H1 (cell line): ENCODE measurements at regions not wholly inside any gene's neighbourhood (a gene's known extent, or its start where the extent isn't known, plus 50 kb on each side); places are given as distances from the start of the nearest gene placed in this dataset.

ENCODE experiments used
- CTCF ChIA-PET: fragments of 300-600 bp; sonication (Branson Sonifier 250); formaldehyde crosslinking; loops from one replicate; lab custom pipeline; 2021; ENCODE audit not compliant: partially characterized antibody; lab: Charles Lee
- POLR2A ChIA-PET: fragments of 300-600 bp; sonication (Branson Sonifier 250); formaldehyde crosslinking; loops from one replicate; lab custom pipeline; 2021; ENCODE audit warnings: inconsistent platforms; ENCODE audit not compliant: partially characterized antibody; lab: Charles Lee
- DNase-seq, 2 experiments: peaks; one replicate each; pipeline versions ENCODE4 v3.0.0 to v3.0.0-alpha.2; 2010 to 2022; ENCODE audit warnings: low spot score in 2 of 2, low read depth in 1 of 2, mixed read lengths in 1 of 2
- FAIRE-seq: peaks from 2 replicates; lab custom pipeline; 2011; peaks lifted over from hg19 to GRCh38; lab: Jason Lieb, UNC
- H2AFZ ChIP-seq: 2 replicates; pipeline ENCODE4 v1.8.1; 2012; ENCODE audit warnings: low read length, inconsistent platforms
- H2AK5ac ChIP-seq: 2 replicates; pipeline ENCODE4 v1.6.1; 2013; ENCODE audit warnings: low read depth, low read length
- H2BK120ac ChIP-seq: replicated peaks from 2 replicates; pipeline ENCODE3; 2013; ENCODE audit warnings: low read depth, low read length, inconsistent platforms
- H2BK12ac ChIP-seq: 2 replicates; pipeline ENCODE4 v1.6.1; 2013; ENCODE audit warnings: low read depth, low read length
- H2BK15ac ChIP-seq: 2 replicates; pipeline ENCODE4 v1.6.1; 2013; ENCODE audit warnings: low read length
- H2BK20ac ChIP-seq: 2 replicates; pipeline ENCODE4 v1.6.1; 2013; ENCODE audit warnings: low read length
- H2BK5ac ChIP-seq: 2 replicates; pipeline ENCODE4 v1.6.1; 2013; ENCODE audit warnings: low read depth, low read length
- H3K14ac ChIP-seq: 2 replicates; pipeline ENCODE4 v1.6.1; 2013; ENCODE audit warnings: inconsistent platforms; ENCODE audit not compliant: insufficient read length
- H3K18ac ChIP-seq: 2 replicates; pipeline ENCODE4 v1.6.1; 2013; ENCODE audit warnings: low read length; ENCODE audit errors: extremely low read depth
- H3K23ac ChIP-seq: 2 replicates; pipeline ENCODE4 v1.6.1; 2013; ENCODE audit warnings: inconsistent platforms; ENCODE audit not compliant: insufficient read length
- H3K23me2 ChIP-seq: 2 replicates; pipeline ENCODE4 v1.6.1; 2013; ENCODE audit warnings: low read depth, low read length
- H3K27ac ChIP-seq: 2 replicates; pipeline ENCODE4 v1.6.1; 2011; ENCODE audit warnings: low read depth, low read length, inconsistent platforms
- H3K27me3 ChIP-seq, 4 experiments: replicated peaks in 1 of 4; 1 replicate in 1 of 4; 2 replicates in 3 of 4; pipeline versions ENCODE4 v1.6.1 to v1.8.1; 2011 to 2013; ENCODE audit warnings: low read length in 3 of 4, mild to moderate bottlenecking in 3 of 4, inconsistent platforms in 2 of 4, mixed read lengths in 2 of 4, moderate library complexity in 1 of 4; ENCODE audit not compliant: control insufficient read depth in 3 of 4, insufficient read depth in 3 of 4; ENCODE audit errors: extremely low read depth in 1 of 4
- H3K36me3 ChIP-seq, 4 experiments: 2 replicates each; pipeline versions ENCODE4 v1.6.1 to v1.8.1; 2011 to 2013; ENCODE audit warnings: mild to moderate bottlenecking in 4 of 4, low read length in 3 of 4, moderate library complexity in 2 of 4, control low read depth in 1 of 4, inconsistent platforms in 1 of 4; ENCODE audit not compliant: insufficient read depth in 4 of 4, control insufficient read depth in 2 of 4
- H3K4ac ChIP-seq: replicated peaks from 2 replicates; pipeline ENCODE3; 2013; ENCODE audit warnings: low read length, low read depth, mixed read lengths, inconsistent platforms; ENCODE audit not compliant: insufficient read length
- H3K4me1 ChIP-seq, 4 experiments: replicated peaks in 1 of 4; 1 replicate in 1 of 4; 2 replicates in 3 of 4; pipeline versions ENCODE4 v1.6.1 to v1.8.1; 2011 to 2013; ENCODE audit warnings: low read length in 3 of 4, inconsistent platforms in 2 of 4, mixed read lengths in 1 of 4; ENCODE audit not compliant: insufficient read depth in 4 of 4, control insufficient read depth in 3 of 4
- H3K4me2 ChIP-seq, 2 experiments: 2 replicates each; pipeline versions ENCODE4 v1.6.1 to v1.8.1; 2011 to 2013; ENCODE audit warnings: low read depth in 2 of 2, low read length in 2 of 2, control low read depth in 1 of 2, inconsistent platforms in 1 of 2, mild to moderate bottlenecking in 1 of 2; ENCODE audit not compliant: insufficient read depth in 1 of 2
- H3K4me3 ChIP-seq, 4 experiments: fragments of 200-600, 300-600 bp in 1 of 4; sonication (generic), shearing (Covaris generic), sonication (Bioruptor Twin) in 1 of 4; 2 replicates each; pipeline versions ENCODE4 v1.5.1 to v1.8.1; 2011 to 2016; ENCODE audit warnings: low read length in 4 of 4, low read depth in 3 of 4, control low read depth in 2 of 4, inconsistent platforms in 2 of 4, mild to moderate bottlenecking in 2 of 4, mixed read lengths in 1 of 4, moderate library complexity in 1 of 4; ENCODE audit not compliant: insufficient read depth in 2 of 4; ENCODE audit errors: extremely low read depth in 1 of 4
- H3K56ac ChIP-seq: replicated peaks from 2 replicates; pipeline ENCODE3; 2013; ENCODE audit warnings: low read depth, mild to moderate bottlenecking, mixed read lengths, low read length, inconsistent platforms; ENCODE audit not compliant: insufficient read length
- H3K79me1 ChIP-seq: 2 replicates; pipeline ENCODE4 v1.6.1; 2013; ENCODE audit warnings: low read depth, low read length, control low read depth
- H3K79me2 ChIP-seq, 2 experiments: 2 replicates each; pipeline versions ENCODE4 v1.6.1 to v1.8.1; 2012 to 2013; ENCODE audit warnings: low read length in 2 of 2, mild to moderate bottlenecking in 2 of 2, inconsistent platforms in 1 of 2; ENCODE audit not compliant: insufficient read depth in 2 of 2, control insufficient read depth in 1 of 2
- H3K9ac ChIP-seq, 4 experiments: replicated peaks in 1 of 4; 1 replicate in 1 of 4; 2 replicates in 3 of 4; pipeline versions ENCODE4 v1.6.1 to v1.8.1; 2011 to 2013; ENCODE audit warnings: low read depth in 3 of 4, low read length in 3 of 4, control low read depth in 2 of 4, mild to moderate bottlenecking in 2 of 4, moderate library complexity in 2 of 4, inconsistent platforms in 1 of 4; ENCODE audit errors: extremely low read depth in 1 of 4
- H3K9me3 ChIP-seq, 2 experiments: 2 replicates each; pipeline versions ENCODE4 v1.6.1 to v1.8.1; 2012 to 2013; ENCODE audit warnings: mild to moderate bottlenecking in 2 of 2, moderate library complexity in 2 of 2, control low read depth in 1 of 2, inconsistent platforms in 1 of 2, low read depth in 1 of 2, low read length in 1 of 2, mixed read lengths in 1 of 2; ENCODE audit not compliant: insufficient read depth in 2 of 2
- H4K20me1 ChIP-seq, 2 experiments: replicated peaks in 1 of 2; 2 replicates each; pipeline versions ENCODE3 to v1.8.1; 2011 to 2013; ENCODE audit warnings: inconsistent platforms in 2 of 2, low read length in 2 of 2, mild to moderate bottlenecking in 1 of 2; ENCODE audit not compliant: insufficient read depth in 2 of 2, control insufficient read depth in 1 of 2
- H4K5ac ChIP-seq: 2 replicates; pipeline ENCODE4 v1.6.1; 2013; ENCODE audit warnings: low read length, low read depth, mixed read lengths, inconsistent platforms; ENCODE audit not compliant: insufficient read length
- H4K8ac ChIP-seq: 2 replicates; pipeline ENCODE4 v1.8.0; 2013; ENCODE audit warnings: mild to moderate bottlenecking, moderate library complexity, low read length, inconsistent platforms; ENCODE audit not compliant: insufficient read depth; ENCODE audit errors: extremely low read depth
- H4K91ac ChIP-seq: replicated peaks from 2 replicates; pipeline ENCODE3; 2013; ENCODE audit warnings: low read length, mixed read lengths, inconsistent platforms; ENCODE audit not compliant: insufficient read length
- BACH1 ChIP-seq: IDR thresholded peaks from 2 replicates; pipeline ENCODE4 v1.6.1; 2012; ENCODE audit warnings: low read length, improper control_type of control experiment
- BCL11A ChIP-seq, 2 experiments: IDR thresholded peaks; one replicate each; pipeline ENCODE4 v1.6.1; 2011; ENCODE audit warnings: low read depth in 2 of 2, low read length in 2 of 2, mild to moderate bottlenecking in 2 of 2
- CHD2 ChIP-seq: IDR thresholded peaks from 2 replicates; pipeline ENCODE4 v1.6.1; 2012; ENCODE audit warnings: low read length, improper control_type of control experiment
- GTF2F1 ChIP-seq: IDR thresholded peaks from 2 replicates; pipeline ENCODE4 v1.6.1; 2012; ENCODE audit warnings: low read depth, low read length, improper control_type of control experiment, borderline replicate concordance
- JUN ChIP-seq: IDR thresholded peaks from 2 replicates; pipeline ENCODE4 v1.6.1; 2011; ENCODE audit warnings: low read depth, mild to moderate bottlenecking, improper control_type of control experiment, low read length
- KDM4A ChIP-seq: IDR thresholded peaks from one replicate; pipeline ENCODE4 v1.7.1; 2012; ENCODE audit warnings: low read depth, mild to moderate bottlenecking, moderate library complexity, low read length, inconsistent platforms; ENCODE audit not compliant: severe bottlenecking
- KDM5A ChIP-seq: fragments of 200-600 bp; IDR thresholded peaks from 2 replicates; pipeline ENCODE4 v1.7.1; 2012; ENCODE audit warnings: mild to moderate bottlenecking, low read length, inconsistent platforms, mixed read lengths
- NRF1 ChIP-seq: IDR thresholded peaks from 2 replicates; pipeline ENCODE4 v1.6.1; 2011; ENCODE audit warnings: mild to moderate bottlenecking, low read depth, low read length, improper control_type of control experiment
- RBBP5 ChIP-seq: IDR thresholded peaks from 2 replicates; pipeline ENCODE4 v1.7.1; 2012; ENCODE audit warnings: low read depth, mild to moderate bottlenecking, inconsistent platforms, low read length, moderate library complexity, borderline replicate concordance
- SIN3A ChIP-seq, 2 experiments: IDR thresholded peaks in 1 of 2; conservative IDR thresholded peaks in 1 of 2; 2 replicates each; pipeline ENCODE4 v1.6.1; 2011 to 2012; ENCODE audit warnings: low read length in 2 of 2, improper control_type of control experiment in 1 of 2, low read depth in 1 of 2, mild to moderate bottlenecking in 1 of 2
- SUZ12 ChIP-seq: fragments of 200-600 bp; sonication (generic); IDR thresholded peaks from 2 replicates; pipeline ENCODE4 v1.6.1; 2012; ENCODE audit warnings: mild to moderate bottlenecking, inconsistent platforms, low read length, moderate library complexity, mixed read lengths
- WGBS, 2 experiments: shearing (Covaris generic) in 1 of 2; methylation state at CpG; one replicate each; pipeline versions ENCODE4 v1.1.6 to v1.1.7; 2013 to 2015; ENCODE audit warnings: low lambda C conversion rate in 2 of 2, mixed read lengths in 2 of 2, inconsistent platforms in 1 of 2, low coverage in 1 of 2, missing lambda C conversion rate in 1 of 2; ENCODE audit not compliant: insufficient replicate concordance in 2 of 2, insufficient coverage in 1 of 2, insufficient read length in 1 of 2; ENCODE audit errors: extremely low coverage in 1 of 2, missing lambda C conversion rate in 1 of 2; 5-methylcytosine and 5-hydroxymethylcytosine counted together
- TF ChIP-seq, protein P1 (sequence below), 3 experiments: IDR thresholded peaks; 1 replicate in 2 of 3; 2 replicates in 1 of 3; pipeline versions ENCODE4 v1.5.1 to v1.6.1; 2011; ENCODE audit warnings: low read length in 3 of 3, mild to moderate bottlenecking in 3 of 3, inconsistent platforms in 2 of 3, low read depth in 1 of 3, moderate library complexity in 1 of 3; ENCODE audit not compliant: insufficient read depth in 1 of 3; ENCODE audit errors: control extremely low read depth in 1 of 3

DNA sequence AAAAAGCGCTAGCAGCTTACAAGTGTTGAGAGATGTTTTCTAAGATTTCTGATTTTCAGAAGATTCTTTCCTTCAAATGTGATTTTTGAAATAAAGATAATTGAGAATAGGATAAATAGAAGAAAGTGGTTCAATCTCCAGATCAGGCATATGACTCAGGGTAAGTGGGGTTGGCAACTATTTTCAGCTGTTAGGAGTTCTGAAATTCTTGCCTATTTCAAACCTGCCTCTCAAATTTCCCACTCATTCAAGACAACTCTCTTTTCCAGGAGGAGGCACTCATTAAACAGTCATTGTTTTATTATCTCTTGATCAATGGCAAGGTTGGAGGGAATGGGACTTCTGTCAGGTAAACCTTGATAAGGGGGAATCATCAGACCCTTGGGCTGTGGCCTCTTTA lies 138.9 kb downstream of the HNMT start:
- Histone ChIP-seq H3K23ac (no peak overlapping the region), H3K4me3 (no peak overlapping the region), H3K4me1 (no peaks in the 10 kb centered on the region), H3K36me3 (no peaks in the 10 kb centered on the region), H3K18ac (no peak overlapping the region), H2BK12ac (no peak overlapping the region), H3K56ac (no peak overlapping the region), H2AFZ (no peak overlapping the region), H2BK5ac (no peak overlapping the region), H3K27ac (no peak overlapping the region), H2AK5ac (no peak overlapping the region), H4K91ac (no peak overlapping the region), H4K5ac (no peak overlapping the region), H3K79me2 (no peaks in the 10 kb centered on the region), H3K14ac (no peak overlapping the region), H2BK120ac (no peak overlapping the region), H4K20me1 (no peaks in the 10 kb centered on the region), H3K4me2 (no peak overlapping the region), H3K9me3 (0 out of 4 replicates have a peak, but pooled peaks cover 0 to 2% of the 10 kb centered on the region in 2 experiments), H3K23me2 (no peaks in the 10 kb centered on the region), H3K4ac (no peak overlapping the region), H2BK20ac (no peak overlapping the region), H4K8ac (no peak overlapping the region), H2BK15ac (no peak overlapping the region), H3K27me3 (no peaks in the 10 kb centered on the region), H3K9ac (no peak overlapping the region), H3K79me1 (no peaks in the 10 kb centered on the region)
- ChIA-PET POLR2A (no interaction called here), CTCF (interaction anchor here (0.7 to 1.5 kb wide), 4 partner anchors 12 to 724 kb away, joined by 3 to 5 read pairs (median 4); no protein-coding TSS in a partner anchor)
- no peak for FAIRE-seq
- 90% methylated on average over 1 of the region's 1 CpG; no CpG with 5 or more reads in 1 of the 2 experiments for WGBS, 2 experiments
- no peak for DNase-seq
- TF ChIP-seq SUZ12, result no peak
- TF ChIP-seq JUN, result no peak
- TF ChIP-seq BACH1, result no peak
- TF ChIP-seq BCL11A (IDR thresholded peaks at IDR 0.05; ENCODE audit: low read depth in 2 of 2, low read length in 2 of 2), result no peak
- no peak for TF ChIP-seq RBBP5
- no peak for TF ChIP-seq KDM5A
- no peak for TF ChIP-seq CHD2
- TF ChIP-seq GTF2F1, result no peak
- no peak for TF ChIP-seq NRF1
- TF ChIP-seq KDM4A, result no peak
- TF ChIP-seq, protein P1, sequence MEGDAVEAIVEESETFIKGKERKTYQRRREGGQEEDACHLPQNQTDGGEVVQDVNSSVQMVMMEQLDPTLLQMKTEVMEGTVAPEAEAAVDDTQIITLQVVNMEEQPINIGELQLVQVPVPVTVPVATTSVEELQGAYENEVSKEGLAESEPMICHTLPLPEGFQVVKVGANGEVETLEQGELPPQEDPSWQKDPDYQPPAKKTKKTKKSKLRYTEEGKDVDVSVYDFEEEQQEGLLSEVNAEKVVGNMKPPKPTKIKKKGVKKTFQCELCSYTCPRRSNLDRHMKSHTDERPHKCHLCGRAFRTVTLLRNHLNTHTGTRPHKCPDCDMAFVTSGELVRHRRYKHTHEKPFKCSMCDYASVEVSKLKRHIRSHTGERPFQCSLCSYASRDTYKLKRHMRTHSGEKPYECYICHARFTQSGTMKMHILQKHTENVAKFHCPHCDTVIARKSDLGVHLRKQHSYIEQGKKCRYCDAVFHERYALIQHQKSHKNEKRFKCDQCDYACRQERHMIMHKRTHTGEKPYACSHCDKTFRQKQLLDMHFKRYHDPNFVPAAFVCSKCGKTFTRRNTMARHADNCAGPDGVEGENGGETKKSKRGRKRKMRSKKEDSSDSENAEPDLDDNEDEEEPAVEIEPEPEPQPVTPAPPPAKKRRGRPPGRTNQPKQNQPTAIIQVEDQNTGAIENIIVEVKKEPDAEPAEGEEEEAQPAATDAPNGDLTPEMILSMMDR (IDR thresholded peaks at IDR 0.05; ENCODE audit: control extremely low read depth in 1 of 3, insufficient read depth in 1 of 3, low read depth in 1 of 3, low read length in 3 of 3), result no peak
- no peak for TF ChIP-seq SIN3A (conservative IDR thresholded peaks at IDR 0.05 in 1 of 2, IDR thresholded peaks at IDR 0.05 in 1 of 2; ENCODE audit: low read depth in 1 of 2, low read length in 2 of 2)
